ENCODE measurements at regions not wholly inside any gene's neighbourhood (a gene's known extent, or its start where the extent isn't known, plus 50 kb on each side); places are given as distances from the start of the nearest gene placed in this dataset.
A peak's percentile ranks its signal among the peaks of the same experiment; 100 is the strongest.

DNA sequence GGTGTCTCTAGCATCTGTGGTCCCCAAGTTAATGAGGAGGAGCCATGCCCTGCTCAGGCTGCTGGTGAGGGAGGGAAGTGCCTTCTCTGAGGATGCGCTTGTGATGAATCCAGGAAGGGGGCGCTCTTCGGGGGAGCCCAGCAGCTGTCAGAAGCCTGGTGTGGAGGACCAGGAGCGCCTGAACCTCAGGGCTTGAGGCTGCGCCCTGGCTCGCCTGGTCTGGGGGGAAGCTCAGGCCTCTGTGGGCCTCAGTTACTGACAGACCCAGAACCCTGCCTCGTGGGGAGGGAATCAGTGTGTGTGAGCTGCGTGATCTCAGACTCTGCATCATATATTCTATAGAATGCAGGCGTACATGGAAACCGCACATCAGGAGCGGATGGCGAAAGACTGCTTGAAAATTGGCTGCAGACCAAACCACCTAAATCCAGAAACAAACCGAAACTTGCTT lies 126.1 kb downstream of the SEC14L1 start:
- DNase-seq (ENCODE audit: low spot score in 2 of 2) (no peak), ATAC-seq (peak; percentile 49)
- no peaks in the 10 kb centered on the region for H3K36me3 Mint-ChIP-seq
- no peak overlapping the region for H3K4me3 Mint-ChIP-seq
- H3K4me1 Mint-ChIP-seq, result peaks cover 6% of the 10 kb centered on the region
- no peaks in the 10 kb centered on the region for H3K9me3 Mint-ChIP-seq
- no peak overlapping the region for H3K27ac Mint-ChIP-seq

DNA sequence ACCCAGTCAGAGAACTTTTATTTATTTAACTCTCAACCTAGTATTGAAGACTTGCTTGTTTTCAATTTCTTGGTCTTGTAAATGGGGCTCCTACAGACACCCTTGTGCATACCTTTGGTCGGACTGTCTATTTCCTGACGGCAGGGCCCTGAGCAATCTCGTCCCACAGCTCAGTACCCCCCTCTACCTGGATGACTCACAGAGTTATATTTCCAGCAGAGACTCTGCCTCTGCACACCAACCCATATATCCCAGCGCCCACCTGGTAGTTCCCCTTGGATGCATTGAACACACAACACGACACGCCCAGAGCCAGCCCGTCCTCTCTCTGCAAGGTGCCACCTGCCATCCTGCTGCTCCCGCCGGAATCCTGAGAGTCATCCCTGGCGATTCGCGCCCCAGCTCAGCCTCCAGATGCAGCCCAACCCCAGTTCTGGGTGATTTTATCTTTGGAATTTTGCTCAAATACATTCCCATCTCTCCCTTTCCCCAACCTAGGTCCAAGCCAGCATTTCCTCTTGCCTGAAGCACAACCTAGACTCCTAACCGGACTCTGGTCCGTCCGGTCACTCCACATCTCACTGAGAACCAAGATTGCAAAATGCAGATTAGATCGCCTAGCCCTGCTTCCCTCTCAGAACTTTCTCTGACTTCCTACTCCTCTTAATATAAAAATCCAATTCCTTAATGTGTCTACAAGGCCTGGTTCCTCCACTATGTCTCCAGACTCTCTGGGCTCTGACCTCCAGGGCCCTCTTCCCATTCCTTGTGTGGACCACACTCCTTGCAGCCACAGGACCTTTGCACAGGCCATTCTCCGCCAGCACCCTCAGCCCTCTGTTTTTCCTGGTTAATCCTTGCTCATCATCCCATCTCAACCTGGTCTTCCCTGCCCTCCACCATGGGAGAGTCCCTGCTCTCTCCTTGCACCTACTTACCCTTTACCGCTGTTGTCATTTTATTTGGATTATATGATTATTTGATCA lies 129.2 kb downstream of the SEC14L1 start:
- Mint-ChIP-seq H3K9me3 (no peaks in the 10 kb centered on the region), H3K4me1 (peaks cover 14% of the 10 kb centered on the region), H3K36me3 (no peaks in the 10 kb centered on the region), H3K27ac (no peak overlapping the region), H3K4me3 (no peak overlapping the region)
- ATAC-seq (no peak), DNase-seq (ENCODE audit: low spot score in 2 of 2) (no peak)

DNA sequence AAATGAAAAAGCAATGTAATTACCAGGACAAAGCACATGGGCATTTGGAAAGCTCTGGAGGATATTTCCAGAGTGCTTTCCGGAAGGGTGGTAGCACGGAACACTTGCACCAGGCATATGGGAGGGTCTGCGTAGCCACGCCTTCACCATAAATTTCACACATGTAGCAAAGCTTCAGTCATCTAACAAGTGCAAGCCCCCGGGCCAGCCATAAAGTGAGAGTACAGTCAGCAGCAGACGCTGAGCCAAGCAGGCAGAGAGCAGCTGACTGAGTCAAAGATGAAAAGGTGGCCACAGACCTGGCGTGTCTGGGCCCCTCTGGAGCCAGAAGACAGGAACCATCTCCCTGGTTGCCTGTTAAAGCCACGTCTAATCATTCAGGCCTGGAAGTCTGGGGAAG lies 130.6 kb downstream of the SEC14L1 start:
- Mint-ChIP-seq H3K9me3 (no peaks in the 10 kb centered on the region), H3K4me3 (no peak overlapping the region), H3K36me3 (no peaks in the 10 kb centered on the region), H3K4me1 (peaks cover 13% of the 10 kb centered on the region), H3K27ac (no peak overlapping the region)
- ATAC-seq (no peak), DNase-seq (ENCODE audit: low spot score in 2 of 2) (no peak)

DNA sequence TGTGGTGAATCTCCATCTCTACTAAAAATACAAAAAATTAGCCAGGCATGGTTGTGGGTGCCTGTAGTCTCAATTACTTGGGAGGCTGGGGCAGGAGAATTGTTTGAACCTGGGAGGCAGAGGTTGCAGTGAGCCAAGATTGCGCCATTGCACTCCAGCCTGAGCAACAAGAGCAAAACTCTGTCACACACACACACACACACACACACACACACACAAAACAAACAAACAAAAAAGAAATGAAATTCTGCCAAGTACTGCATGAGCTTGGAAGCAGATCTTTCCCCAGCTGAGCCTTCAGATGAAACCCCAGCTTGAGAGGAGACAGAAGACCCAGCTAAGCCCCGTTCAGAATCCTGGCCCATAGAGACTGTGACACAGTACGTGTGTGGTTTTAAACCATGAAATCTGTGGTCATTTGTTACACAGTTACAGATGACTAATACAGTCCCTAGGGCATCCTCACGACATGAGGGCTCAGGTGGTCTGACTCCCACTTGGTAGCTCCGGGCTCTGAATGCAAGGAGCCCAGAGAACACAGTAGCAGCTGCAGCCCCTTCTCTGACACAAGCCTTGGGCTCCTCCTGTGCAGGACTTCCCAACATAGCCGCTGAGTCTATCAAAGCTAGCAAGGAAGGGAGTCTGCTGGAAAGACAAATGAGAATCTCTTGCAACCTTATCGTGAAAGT lies 132.8 kb downstream of the SEC14L1 start:
- DNase-seq (ENCODE audit: low spot score in 2 of 2), result no peak
- no peak overlapping the region for H3K4me3 Mint-ChIP-seq
- ATAC-seq, result peak; percentile 85

DNA sequence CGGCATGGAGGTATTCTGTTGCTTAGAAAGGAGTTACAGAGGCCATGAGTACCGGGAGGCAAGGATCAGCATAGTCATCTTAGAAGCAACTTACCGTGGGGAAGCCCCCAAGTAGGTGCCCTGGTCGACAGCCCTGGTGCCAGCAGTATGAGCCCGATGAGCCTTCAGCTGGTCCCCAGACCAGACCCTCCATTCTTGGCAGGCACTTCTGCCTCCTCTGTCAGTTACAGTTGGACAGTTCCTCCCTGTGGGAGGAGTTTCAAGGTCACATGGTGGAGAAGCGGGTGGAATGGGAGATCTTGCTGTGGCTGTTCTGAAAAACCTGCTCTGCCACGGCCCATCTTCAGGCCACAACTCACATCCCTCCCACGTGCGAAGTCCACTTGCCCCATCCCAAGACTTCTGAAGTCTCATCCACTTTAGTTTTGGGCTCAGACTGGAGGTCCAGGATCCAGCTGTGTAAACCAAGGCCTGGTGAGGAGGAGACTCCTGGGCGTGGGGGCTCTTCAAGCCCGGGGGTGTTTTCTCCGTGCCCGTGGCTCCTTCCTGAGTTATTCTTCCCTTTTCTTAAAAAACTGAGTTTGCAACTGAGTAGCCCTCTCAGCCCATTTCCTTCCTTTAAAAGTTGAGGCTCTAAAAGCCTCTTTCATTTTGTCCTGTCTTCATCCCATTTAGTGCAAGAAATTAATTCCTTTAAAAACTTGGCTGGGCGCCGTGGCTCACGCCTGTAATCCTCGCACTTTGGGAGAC lies 133.5 kb downstream of the SEC14L1 start:
- no peaks in the 10 kb centered on the region for H3K36me3 Mint-ChIP-seq
- ATAC-seq, result peak; percentile 53
- no peak for DNase-seq (ENCODE audit: low spot score in 2 of 2)
- peaks cover 8% of the 10 kb centered on the region for H3K4me1 Mint-ChIP-seq
- H3K4me3 Mint-ChIP-seq, result no peak overlapping the region
- no peaks in the 10 kb centered on the region for H3K9me3 Mint-ChIP-seq
- H3K27ac Mint-ChIP-seq, result no peak overlapping the region

More for the DNA sequence above, 132.8 kb downstream of the SEC14L1 start:
- Mint-ChIP-seq H3K36me3 (no peaks in the 10 kb centered on the region), H3K9me3 (no peaks in the 10 kb centered on the region), H3K27ac (no peak overlapping the region), H3K4me1 (peaks cover 8% of the 10 kb centered on the region)

DNA sequence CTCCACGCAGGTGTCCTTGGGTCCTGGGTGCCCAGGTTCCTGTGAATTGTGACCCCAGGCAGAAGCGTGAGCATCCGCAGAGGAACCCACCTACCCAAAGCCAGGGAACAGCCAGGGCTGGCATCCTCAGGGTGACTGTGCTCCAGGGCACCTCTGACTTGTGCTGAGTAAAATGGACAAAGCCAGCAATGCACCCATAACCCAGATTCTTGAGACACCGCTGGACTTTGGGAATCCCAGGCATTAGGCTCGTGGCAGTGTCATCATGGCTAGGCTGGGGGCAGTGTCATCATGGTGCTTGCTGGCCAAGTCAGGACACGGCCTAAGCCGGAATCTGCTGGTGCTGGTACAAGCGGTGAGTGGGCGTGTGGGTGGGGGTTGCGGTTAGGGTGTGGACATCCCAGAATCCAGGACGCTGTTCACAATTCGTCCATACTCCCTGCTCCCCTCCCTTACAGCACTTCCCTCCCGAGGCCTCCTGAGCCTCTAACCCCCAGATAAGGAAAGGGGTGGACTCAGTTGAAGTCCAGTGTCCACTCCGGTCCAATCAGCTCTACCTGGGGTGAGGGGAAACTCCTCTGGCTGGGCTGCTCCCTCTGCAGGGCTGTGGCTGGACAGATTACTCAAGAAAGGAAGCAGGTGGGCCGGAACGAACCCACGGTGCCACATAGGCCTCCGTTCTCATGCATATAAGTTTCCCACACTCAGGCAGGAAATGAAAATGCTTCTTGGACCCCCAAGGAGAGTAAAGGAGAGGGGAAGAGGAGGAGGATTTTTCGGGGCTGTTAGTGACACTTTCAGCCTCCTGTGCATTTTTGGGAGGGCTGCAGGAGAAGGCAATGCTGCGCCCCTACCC lies 138.9 kb downstream of the SEC14L1 start:
- no peak for ATAC-seq
- Mint-ChIP-seq H3K4me3 (peak overlapping the region; percentile 67), H3K4me1 (peaks cover 21% of the 10 kb centered on the region), H3K27ac (peak overlapping the region; percentile 89), H3K36me3 (peaks cover 23% of the 10 kb centered on the region), H3K9me3 (no peaks in the 10 kb centered on the region)
- no peak for DNase-seq (ENCODE audit: low spot score in 2 of 2)

DNA sequence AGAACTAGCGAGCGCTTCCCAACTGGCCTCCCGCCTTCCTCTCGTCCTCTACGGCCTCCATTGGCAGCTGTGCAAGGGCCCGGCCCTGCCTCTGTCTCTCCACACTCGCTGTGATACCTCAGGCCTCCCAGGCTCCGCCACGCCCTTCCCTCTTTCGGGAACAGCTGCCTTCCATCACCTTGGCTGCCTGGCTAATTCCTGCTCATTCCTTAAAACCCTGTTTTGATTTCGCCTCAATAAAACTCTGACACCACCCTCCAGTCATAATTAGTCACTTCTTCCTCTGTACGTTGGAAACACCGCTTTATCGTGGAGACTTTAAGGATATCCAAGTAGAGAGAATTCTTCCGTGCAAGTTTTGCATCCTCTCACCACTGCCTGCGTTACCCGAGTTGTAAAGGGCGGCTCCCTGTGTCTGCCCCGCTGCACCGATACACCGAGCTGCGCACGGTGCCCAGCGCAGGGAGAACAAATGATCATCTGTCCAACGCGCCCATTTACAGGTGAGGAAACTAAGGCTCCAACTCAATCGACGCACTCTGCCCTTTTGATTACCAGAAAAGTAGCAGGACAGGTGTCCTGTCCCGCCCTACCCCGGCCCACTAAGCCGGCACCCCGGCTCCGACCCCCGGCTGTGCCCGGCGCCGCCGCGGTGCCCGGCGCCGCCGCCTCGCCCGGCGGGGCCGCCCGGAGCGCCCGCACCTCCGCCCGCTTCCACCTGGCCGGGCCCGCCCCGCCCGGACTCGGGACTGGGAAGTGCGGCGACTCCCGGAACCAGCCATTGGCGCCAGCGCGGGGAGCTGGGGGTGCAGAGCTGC lies 139.7 kb downstream of the SEC14L1 start:
- peak in 1 of 2 donors; percentile 67 for DNase-seq (ENCODE audit: low spot score in 2 of 2)
- ATAC-seq, result no peak
- peaks cover 21% of the 10 kb centered on the region for H3K4me1 Mint-ChIP-seq
- H3K4me3 Mint-ChIP-seq, result peak overlapping the region; percentile 67
- peaks cover 23% of the 10 kb centered on the region for H3K36me3 Mint-ChIP-seq
- H3K27ac Mint-ChIP-seq, result peak overlapping the region; percentile 89
- no peaks in the 10 kb centered on the region for H3K9me3 Mint-ChIP-seq

DNA sequence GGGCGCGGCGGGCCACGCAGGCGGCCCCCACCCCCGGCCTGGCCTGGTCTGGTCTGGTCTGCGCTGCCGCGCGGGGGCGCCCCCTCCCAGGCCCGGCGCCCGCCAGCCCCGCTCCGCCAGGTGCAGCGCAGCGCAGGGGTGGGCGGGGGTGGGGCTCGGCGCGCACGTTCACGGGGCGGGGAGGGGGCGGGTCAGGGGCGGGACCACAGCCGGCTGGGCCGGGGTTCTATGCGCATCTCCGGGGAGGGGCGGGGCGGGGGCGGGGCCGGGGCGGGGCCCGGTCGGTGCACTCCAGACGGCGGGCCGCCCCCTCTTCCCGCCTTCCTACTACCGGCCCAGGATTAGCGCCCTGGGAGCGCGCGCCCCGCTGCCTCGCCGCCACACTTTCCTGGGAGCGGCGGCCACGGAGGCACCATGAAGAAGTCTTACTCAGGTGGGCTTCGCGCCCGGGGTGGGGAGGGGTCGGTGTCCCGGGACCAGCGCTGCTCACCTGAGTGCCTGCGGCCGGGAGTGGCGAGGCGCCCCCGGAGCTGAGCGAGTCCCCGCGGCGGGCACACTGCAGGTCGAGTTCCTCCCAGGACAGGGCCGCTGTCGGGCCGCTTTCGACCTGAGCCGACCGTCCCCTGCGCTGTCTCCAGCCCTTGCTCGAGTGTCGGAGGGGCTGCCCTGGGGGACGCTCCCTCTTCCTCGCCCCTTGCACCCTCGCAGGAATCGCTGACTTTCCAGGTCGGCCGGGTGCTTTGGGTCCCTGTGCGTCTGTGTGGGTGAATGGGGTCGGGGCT lies 140.5 kb downstream of the SEC14L1 start:
- ATAC-seq, result peak; percentile 84
- peak; percentile 43 to 65 for DNase-seq (ENCODE audit: low spot score in 2 of 2)
- H3K27ac Mint-ChIP-seq, result peak overlapping the region; percentile 95

DNA sequence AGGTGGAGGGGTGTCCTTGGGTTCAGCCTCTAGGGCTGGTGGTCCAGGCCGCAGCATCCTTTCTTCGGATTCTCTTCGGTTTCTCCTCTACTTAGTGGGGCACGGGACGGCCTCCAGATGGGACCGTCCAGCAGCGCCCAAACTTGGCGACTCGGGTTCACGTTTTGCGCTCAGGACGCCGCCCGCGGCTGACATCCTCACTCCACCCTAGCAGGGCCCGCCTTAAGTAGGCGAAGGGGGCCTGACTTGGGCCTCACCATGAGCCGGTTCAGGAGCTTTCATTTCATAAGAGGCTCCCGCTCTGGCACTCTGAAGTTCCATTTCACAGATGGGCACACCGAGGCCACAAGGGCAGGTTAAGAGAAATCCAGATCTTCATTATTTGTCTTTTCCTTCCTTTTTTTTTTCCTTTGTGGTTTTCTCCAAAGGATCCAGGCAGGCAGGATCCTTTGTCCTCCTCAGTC lies 141.2 kb downstream of the SEC14L1 start:
- no peaks in the 10 kb centered on the region for H3K9me3 Mint-ChIP-seq
- peaks cover 26% of the 10 kb centered on the region for H3K4me1 Mint-ChIP-seq
- peaks cover 23% of the 10 kb centered on the region for H3K36me3 Mint-ChIP-seq
- peak overlapping the region; percentile 67 for H3K4me3 Mint-ChIP-seq
- ATAC-seq (no peak), DNase-seq (ENCODE audit: low spot score in 2 of 2) (no peak)
- peak overlapping the region; percentile 95 for H3K27ac Mint-ChIP-seq

More for the DNA sequence above, 140.5 kb downstream of the SEC14L1 start:
- Mint-ChIP-seq H3K4me1 (peaks cover 26% of the 10 kb centered on the region), H3K9me3 (no peaks in the 10 kb centered on the region), H3K36me3 (peaks cover 23% of the 10 kb centered on the region), H3K4me3 (peak overlapping the region; percentile 67)

DNA sequence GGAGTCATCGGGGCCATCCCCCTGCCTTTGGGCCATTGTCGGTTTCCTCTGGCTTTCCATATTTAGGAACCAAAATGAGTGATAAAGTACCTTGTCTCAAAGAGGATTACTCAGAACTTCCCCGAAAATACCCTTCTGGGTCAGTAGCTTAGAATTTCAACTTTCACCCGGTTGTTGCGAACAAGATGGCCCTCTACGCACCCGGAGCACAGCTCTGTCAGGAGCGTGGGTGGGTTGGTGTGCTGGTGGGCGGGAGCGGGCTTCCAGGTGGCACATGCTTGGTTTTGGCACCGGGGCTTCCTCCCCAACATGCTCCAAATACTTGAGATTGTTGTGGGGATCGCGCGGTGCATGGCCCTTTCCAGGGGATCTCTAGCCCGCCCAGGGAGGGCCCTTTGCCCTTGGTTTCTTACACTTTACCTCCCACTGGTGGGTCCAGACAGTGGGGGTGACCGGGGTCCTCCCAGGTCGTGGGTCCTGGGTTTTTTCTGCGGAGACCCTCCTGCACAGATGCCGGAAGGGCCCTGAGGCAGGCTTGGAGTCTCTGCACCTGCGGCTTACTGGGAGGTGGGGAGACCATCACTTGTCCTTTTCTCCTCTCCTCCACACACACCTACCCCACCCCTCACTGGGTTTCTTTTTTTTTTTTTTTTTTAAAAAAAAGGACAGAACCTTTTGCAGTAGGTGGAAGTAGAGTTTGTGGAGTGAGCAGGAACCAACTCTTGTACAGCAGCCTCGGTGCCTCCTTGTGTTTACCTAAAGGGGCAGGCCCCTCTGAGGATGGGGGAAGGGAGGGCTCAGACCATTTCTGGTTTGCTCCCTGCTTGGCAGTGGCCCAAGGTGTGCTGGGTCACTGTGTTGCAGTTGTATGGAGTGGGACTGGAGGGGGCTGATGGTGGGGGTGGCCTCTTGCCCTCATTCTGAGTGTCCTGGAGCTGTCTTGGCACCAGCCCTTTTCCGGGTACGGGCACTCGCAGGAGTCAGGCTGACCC lies 142.1 kb downstream of the SEC14L1 start:
- DNase-seq (ENCODE audit: low spot score in 2 of 2) (no peak), ATAC-seq (peak; percentile 20)
- Mint-ChIP-seq H3K4me3 (peak overlapping the region; percentile 67), H3K36me3 (peaks cover 23% of the 10 kb centered on the region), H3K9me3 (no peaks in the 10 kb centered on the region), H3K4me1 (peaks cover 26% of the 10 kb centered on the region), H3K27ac (peak overlapping the region; percentile 95)

DNA sequence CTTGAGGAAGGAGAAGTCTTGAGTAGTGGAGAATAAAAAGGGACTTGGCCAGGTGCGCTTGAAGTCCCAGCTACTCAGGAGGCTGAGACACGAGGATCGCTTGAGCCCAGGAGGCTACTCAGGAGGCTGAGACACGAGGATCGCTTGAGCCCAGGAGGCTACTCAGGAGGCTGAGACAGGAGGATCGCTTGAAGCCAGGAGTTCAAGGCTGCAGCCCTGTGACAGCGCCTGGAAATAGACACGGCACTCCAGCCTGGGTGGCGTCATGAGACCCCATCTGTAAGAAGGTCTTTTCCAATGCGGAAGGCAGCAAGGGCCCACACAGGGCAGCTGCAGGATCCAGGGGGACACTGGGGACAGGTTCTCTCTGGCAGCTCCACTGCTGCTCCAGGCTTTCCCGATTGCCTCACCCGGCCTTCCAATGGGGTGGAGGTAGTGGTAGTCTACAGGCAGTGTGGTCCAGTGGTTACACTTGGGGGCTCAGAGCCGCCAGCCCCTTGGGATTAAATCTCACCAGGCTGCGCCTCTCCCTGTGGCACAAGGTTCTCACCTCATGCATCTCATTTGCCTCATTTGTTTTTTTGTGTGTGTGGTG lies 143.4 kb downstream of the SEC14L1 start:
- no peak for ATAC-seq
- Mint-ChIP-seq H3K9me3 (no peaks in the 10 kb centered on the region), H3K36me3 (peaks cover 23% of the 10 kb centered on the region), H3K27ac (no peak overlapping the region), H3K4me1 (peaks cover 26% of the 10 kb centered on the region), H3K4me3 (no peak overlapping the region)
- DNase-seq (ENCODE audit: low spot score in 2 of 2), result no peak

All from stimulated activated effector memory CD8-positive, alpha-beta T cell treated with anti-CD3 and anti-CD28 coated beads, Interleukin-12 subunit alpha, Interleukin-12 subunit beta, amount 100 ng/mL, for 72 hours (primary cell).